Inferior parietal cortex (tissue), 1 donor: ENCODE measurements at regions not wholly inside any gene's neighbourhood (a gene's known extent, or its start where the extent isn't known, plus 50 kb on each side); places are given as distances from the start of the nearest gene placed in this dataset.

Source experiments
- DNase-seq: peaks from one replicate; pipeline ENCODE4 v3.0.0-alpha.2; 2016; ENCODE audit errors: extremely low spot score

DNA sequence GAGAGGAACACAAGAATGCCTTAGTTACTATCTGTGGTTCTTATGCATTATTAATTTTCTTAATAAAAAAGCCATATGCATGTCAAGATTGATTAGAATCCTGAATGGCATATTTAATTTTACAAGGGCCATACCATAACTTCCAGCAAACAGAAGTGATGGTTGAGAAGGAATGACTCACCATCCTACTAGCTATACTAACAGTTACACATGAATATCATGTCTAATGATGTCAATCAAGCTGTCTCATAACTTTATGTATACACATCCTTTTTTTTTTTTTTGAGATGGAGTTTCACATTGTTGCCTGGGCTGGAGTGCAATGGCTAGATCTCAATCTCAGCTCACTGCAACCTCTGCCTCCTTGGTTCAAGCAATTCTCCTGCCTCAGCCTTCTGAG, 1123.9 kb downstream of the NLGN4Y start:
- DNase-seq: no peak

GRCh38 chrY:15650056-15650455, 1125.7 kb downstream of the NLGN4Y start:
- DNase-seq: no peak

- no peak for DNase-seq
Measured at GRCh38 chrY:15688531-15688930, 1164.2 kb downstream of the NLGN4Y start.

- DNase-seq: no peak
Measured at GRCh38 chrY:15689994-15690393, 1165.7 kb downstream of the NLGN4Y start.

GRCh38 chrY:15702131-15702530, 1177.8 kb downstream of the NLGN4Y start:
- no peak for DNase-seq

- no peak for DNase-seq
Measured at GRCh38 chrY:15704906-15705305, 1180.6 kb downstream of the NLGN4Y start.

- DNase-seq: no peak
Measured at GRCh38 chrY:15749533-15750433, 1225.5 kb downstream of the NLGN4Y start.

GRCh38 chrY:15751001-15751400, 1226.7 kb downstream of the NLGN4Y start:
- DNase-seq: no peak

DNA sequence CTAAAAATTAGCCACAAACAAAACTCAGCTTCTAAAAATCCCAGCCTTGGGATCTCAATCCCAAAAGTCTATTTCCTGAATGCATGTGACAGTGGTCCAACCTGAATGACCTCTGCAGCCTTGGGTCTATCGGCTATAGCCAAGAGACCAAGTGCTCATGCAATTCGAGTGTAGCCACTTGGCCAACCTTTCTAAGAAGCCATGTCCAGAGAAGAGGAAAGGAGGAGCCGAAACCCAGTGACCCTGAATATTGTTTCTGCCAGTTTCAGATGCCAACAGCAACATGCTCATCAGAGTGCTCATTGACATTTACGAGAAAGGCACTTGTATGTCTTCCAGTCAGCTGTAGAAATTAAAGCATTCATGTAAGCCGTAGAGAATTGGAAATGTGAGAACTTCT, 1231.9 kb downstream of the NLGN4Y start:
- DNase-seq: no peak

DNA sequence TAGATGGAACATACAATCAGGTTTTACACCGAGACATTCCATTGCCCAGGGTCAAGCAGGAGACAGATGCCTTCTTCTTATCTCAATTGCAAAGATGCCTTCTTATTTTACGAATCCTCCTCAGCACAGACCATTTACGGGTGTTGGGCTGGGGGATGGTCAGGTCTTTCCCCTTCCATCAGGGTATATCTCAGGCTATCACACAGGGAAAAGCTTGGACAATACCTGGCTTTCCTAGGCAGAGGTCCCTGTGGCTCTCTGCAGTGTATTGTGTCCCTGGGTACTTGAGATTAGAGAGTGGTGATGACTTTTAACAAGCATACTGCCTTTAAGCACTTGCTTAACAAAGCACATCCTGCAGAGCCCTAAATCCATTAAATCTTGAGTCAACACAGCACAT, 1249.2 kb downstream of the NLGN4Y start:
- DNase-seq: no peak

GRCh38 chrY:15775880-15776279, 1251.6 kb downstream of the NLGN4Y start:
- no peak for DNase-seq

GRCh38 chrY:15779891-15780290, 1255.6 kb downstream of the NLGN4Y start:
- DNase-seq: no peak

GRCh38 chrY:15800021-15800420, 1275.7 kb downstream of the NLGN4Y start:
- no peak for DNase-seq

DNA sequence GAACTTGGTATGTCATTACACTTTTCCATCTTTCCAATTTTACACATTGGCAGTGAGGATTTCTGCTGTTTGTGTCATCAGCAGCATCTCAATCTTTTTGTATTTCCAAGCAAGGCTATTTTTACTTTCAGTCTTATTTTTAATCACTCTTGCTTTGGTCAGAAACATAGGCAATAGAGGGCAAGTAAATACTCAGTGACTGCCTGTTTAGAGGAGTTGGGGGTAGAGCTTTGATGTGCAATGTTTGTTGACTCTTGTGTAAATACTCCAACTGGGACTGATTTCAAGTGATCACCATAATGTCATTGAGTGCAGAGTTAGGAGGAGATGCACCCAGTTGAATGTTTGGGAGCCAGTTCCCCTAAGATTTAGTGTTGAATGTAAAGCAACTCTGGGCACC, 1281.7 kb downstream of the NLGN4Y start:
- no peak for DNase-seq

DNA sequence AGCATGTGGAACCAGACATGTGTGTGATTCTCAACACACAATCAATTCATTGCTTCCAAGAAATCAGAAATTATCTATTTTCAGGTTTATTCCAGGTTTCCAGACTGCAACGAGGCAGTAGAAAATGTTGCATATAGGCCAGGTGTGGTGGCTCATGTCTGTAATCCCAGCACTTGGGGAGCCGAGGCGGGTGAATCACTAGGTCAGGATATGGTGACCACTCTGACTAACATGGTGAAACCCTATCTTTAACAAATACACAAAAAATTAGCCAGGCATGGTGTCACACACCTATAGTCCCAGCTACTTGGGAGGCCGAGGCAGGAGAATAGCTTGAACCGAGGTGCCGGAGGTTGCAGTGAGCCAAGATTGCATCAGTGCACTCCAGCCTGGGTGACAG, 1289.9 kb downstream of the NLGN4Y start:
- no peak for DNase-seq
